Transverse colon (tissue), 4 donors: ENCODE measurements at regions not wholly inside any gene's neighbourhood (a gene's known extent, or its start where the extent isn't known, plus 50 kb on each side); places are given as distances from the start of the nearest gene placed in this dataset.

Experiments
- CTCF ChIP-seq, 5 experiments: fragments of 200-600 bp in 3 of 5; fragments of 450-650 bp in 2 of 5; sonication (generic) in 3 of 5; IDR thresholded peaks; 1 replicate in 2 of 5; 2 replicates in 3 of 5; pipeline ENCODE4 v1.5.1; 2016 to 2017; ENCODE audit warnings: antibody characterized with exemption in 5 of 5, inconsistent platforms in 3 of 5, mild to moderate bottlenecking in 2 of 5, moderate library complexity in 1 of 5
- EP300 ChIP-seq: sonication (generic); formaldehyde crosslinking; IDR thresholded peaks from one replicate; pipeline ENCODE4 v1.6.1; 2017; ENCODE audit warnings: antibody characterized with exemption, low read depth
- POLR2A ChIP-seq: fragments of 450-650 bp; IDR thresholded peaks from one replicate; pipeline ENCODE4 v1.6.1; 2016; ENCODE audit warnings: antibody characterized with exemption, mild to moderate bottlenecking, moderate library complexity
- POLR2AphosphoS5 ChIP-seq, 3 donors: sonication (generic); formaldehyde crosslinking; IDR thresholded peaks; one replicate each; pipeline ENCODE4 v1.6.1; 2016; ENCODE audit warnings: antibody characterized with exemption in 3 of 3

- TF ChIP-seq POLR2A (no peak), CTCF (IDR thresholded peaks at IDR 0.05) (no peak), EP300 (no peak), POLR2AphosphoS5 (IDR thresholded peaks at IDR 0.05) (no peak)
Measured at GRCh38 chr13:106899442-106899841, 331.5 kb upstream of the ARGLU1 start.
